DMS79 treated with DMSO at 0.1 percent for 48 hours (cell line): ENCODE measurements at regions not wholly inside any gene's neighbourhood (a gene's known extent, or its start where the extent isn't known, plus 50 kb on each side); places are given as distances from the start of the nearest gene placed in this dataset.

Experiments used
- DNase-seq: peaks from one replicate; lab custom pipeline; 2025; lab: John Stamatoyannopoulos, UW

DNA sequence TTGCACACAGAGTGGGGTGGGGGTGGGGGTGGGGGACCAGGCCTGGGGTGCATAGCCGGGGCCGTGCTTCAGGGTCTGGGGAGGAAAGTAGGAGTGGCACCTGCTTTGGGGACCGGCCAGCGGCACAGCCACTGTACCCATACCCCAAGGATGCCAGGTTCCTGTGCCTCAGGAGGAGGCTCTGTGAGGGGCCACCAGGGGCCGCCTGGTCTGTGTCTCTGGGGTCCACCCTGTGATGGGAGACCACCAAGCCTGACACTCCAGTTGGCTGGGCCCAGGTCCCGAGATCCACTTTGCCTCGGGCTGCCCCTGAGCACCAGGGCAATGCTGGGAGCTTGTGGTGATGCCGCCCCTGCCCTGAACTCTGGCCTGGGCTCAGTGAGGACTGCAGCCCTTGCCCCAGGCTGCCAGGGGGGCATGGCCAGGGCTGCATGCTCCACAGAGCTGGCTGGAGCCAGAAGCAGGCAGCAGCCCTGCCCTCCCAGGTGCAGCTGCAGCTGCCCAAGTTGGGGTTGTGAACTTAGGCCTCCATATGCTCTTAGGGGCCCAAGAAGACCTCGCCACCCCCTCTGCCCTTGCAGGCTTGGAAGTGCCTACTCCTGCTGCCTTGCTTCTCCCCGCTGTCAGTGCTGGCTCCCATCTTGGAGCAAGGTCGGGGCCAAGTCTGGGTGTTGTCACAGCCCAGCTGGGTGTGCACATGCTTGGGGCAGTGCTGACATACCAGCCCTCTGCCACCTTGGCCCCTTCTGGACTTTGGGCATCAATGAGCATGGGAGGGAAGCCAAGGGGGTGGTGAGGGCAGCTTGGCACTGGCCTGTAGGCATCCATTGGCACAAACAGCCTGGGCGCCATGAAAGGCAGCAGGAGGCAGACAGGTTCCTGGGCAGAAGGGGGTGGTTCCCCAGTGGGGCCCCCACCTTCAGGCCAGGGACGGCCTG, 123.3 kb upstream of the THY1 start:
- DNase-seq, result no peak

DNA sequence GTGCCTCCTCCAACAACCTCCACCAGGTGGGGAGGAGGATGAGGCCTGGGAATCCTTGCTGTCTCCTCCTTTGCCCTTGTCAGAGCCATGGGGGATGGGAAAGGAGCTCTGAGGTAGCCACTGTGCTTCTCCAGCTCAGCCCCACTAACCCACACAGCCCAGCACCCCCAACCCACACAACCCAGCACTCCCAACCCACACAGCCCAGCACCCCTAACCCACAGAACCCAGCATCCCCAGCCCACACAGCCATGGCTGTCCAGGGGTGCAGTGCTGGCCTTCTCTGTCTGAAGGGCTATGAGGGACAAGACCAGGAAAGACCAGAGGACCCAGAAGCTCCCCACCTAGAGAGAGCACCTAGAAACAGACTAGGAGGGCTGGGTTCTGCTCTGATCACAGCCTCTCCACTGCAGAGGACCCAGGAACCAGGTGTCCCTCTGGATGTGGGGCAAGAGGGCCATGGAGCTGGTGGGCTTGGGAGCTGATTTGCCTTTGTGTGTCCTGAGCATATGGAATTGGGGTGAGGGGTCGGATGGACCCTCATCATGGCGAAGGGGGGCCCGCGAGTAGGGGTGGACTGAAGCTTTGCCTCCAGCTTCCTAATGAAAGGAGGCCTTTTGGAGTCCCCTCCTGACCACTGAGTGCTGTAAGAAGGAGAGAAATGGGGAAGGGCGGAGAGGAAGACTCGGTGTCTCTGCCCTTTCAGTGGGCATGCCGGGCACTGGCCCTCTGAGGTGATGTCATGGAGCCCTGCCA, 117.6 kb upstream of the THY1 start:
- no peak for DNase-seq

DNA sequence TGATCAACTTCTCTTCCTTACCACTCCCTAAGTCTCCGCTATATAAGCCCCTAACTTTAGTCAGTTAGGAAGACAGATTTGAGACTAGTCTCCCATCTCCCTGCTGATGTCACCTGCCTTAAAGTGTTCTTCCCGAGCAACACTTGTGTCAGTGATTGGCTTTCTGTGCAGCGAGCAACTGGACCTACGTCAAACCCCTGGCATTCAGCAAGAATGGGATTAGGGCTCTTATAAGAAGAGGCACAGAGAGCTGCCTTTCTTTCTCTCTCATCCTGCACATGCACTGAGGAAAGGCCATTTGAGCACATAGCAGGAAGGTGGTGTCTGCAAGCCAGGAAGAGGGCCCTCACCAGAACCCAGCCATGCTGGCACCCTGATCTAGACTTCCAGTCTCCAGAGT, 116.6 kb upstream of the THY1 start:
- DNase-seq, result no peak

DNA sequence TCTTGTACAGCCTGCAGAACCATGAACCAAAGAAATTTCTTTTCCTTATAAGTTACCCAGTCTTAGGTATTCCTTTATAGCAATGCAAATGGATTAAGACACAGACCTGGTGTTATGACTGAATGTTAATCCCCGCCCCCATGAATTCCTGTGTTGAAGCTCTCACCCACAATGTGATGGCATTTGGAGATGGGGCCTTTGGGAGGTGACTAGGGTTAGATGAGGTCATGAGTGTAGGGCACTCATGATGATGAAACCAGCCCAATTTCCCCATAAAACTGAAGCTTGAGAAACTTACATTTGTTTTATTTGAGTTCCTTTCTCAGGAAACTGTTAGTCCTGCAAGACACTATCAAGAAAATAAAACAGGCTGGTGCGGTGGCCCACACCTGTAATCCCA, 115.8 kb upstream of the THY1 start:
- DNase-seq, result no peak

DNA sequence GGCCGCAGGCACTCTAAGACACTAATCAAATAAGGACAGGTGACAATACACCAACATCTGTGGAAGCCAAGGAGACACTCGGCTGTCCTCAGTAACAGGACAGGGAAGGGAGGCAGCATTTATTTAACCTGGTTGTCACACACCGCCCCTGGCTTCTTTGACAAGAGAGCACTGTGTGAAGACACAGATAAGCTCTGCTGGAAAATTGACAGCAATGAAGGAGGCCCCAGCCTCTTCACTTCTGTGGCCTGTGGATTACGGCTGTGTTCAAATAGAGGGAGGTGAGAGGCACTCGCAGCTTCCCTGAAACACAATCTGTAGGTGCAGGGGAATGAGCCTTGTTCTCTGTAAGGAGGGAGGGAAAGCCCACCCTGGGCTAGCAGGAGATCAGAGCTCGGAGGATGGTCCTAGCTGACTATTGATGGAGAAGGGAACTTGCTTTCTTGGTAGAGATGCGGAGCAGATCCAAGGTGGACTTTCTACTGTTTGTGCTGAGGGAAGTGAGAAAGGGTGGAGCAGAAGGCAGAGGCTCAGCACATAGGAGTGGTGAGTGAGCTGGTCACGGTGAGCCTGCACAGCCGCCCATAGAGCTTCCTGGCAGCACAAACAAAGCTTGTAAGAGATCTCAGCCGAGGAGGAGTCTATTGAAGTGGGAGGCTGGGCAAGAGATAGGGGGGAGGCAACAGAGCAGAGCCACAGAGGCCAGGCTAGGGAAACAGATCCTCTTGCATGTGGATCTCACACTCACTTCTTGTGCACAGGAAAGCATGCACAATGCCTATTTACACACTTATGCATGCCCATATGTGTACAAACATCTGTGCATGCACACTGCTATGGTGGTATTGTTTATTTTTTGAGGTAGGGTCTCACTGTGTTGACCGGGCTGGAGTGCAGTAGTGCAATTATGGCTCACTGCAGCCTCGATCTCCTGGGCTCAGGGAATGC, 114.6 kb upstream of the THY1 start:
- no peak for DNase-seq

DNA sequence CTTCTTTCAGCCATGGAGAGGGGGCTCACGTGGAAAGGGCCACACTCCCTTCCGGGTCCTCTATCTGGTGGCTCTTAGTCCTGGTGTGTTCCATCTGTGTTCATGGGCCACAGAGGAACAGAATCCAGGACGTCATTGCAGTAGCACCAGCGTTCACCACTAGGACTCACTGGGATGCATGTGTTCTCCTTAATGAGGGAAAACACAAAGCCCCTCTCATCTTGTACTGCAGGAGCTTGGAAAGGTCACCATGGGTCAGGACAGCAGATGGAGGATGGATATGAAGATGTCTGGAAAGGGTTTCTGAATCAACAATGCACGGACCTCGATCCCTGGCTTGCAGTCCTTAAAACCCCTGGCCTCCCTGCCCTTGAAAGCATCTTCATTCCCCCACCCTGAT, 113.8 kb upstream of the THY1 start:
- no peak for DNase-seq

DNA sequence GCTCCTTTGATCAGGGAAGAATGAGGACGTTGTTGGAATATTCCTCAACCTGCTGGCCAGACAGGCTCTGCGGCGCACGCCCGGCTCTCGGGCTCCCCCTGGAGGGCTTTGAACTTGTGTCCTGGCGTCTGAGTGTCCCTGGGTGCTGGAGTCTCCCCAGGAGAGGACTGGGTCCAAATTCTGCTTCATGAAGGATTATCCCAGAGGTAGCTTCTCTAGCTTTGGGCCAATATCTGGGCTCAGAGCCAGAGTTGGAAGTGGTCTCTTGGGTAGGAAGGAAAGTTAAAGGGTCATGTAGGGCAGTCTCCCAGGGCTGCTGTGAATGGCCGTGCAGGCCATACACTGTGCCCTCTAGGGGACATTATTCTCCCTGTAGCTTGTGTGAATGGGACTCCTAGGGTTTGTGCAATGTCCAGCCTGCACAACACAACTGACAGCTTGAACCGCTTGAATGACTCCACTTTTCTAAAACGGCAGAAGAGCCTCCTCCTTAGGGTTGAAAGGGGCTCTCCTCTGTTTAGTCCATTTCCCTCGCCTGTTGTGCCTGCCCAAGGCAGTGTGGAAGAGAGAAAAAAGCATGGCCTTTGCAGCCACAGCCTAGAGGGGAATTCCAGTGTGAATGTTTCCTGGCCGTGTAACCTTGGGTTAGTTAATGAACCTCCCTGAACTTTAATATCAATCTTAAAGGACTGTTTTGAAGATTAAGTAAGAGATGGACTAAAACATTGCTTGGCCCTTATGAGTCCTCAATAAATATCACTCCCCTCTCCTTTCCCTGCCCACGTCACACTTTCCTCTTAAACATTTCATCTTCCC, 111.2 kb upstream of the THY1 start:
- DNase-seq, result peak; percentile 51

DNA sequence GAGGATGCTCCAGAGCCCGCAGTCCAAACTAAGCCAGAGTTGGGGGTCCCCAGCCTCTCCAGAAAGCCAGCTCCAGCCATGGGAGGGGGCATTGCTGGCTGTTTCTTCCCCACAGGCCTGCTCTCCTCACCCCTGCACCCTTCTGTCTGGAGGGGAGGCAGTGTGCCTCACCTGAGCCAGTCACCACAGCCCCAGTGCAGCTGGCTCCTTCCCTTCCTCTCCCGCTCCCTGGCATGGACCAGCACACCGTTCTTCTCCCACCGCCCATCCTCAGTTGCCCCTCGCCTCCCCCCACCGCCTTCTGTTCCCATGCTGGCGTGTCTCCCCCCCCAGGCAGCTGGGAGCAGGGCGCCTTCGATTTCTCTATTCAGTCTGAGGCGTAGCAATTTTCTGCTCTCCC, 110.5 kb upstream of the THY1 start:
- DNase-seq, result no peak

DNA sequence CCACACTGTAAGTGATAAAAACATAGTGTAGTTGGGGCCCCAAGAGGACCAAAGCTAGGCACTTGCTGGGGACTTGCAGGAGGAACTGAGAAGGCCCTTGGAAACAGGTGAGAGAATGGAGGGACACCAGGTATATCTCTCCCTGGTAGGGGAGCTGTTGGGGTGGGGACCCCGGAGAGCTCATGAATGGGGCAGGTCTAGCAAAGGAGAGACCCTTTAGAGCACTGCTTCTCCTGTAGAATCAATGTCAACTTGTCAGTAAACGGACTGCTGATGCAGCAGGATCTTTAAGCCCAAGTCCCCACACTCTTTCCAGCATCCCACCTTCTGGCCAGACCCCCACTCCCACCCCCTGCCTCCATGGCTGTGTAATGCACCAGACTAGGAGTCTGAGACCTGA, 109.6 kb upstream of the THY1 start:
- DNase-seq, result no peak

DNA sequence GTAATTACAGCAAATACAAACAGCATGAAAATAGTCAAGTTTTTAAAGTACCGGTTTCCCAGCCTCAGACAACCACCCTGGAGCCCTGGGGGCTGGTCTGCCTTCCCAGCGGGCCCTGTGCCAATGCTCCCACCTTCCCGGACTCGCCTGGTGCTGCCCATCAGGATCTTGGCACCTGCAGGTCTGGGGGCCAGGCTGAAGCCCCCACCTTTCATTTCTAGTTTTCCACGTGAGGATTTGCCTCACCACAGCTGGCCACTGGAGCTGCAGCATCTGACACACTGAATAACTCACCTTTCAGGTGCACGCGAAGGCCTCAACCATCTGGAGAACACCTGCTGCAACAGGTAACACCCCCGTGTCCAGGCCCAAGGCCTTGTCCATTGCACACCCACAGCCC, 108.7 kb upstream of the THY1 start:
- DNase-seq, result no peak

DNA sequence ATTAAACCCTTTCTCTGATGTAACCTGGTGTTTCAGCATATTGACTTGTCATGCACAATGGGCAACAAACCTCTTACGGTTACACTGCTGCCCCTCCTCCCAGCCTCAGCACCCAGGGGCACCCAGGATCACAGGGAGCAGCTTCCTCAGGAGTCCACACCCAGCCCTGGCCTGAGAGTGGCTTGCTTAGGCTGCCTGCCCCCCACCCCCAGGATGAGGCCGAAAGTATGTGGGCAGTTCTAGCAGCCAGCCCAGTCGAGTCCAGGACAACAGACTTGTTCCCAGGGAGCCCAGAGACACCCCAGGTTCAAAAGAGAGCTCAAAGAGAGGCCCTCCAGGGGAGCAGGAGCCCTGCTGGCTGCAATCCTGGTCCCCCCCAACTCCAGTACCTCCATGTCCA, 108.1 kb upstream of the THY1 start:
- DNase-seq, result no peak

DNA sequence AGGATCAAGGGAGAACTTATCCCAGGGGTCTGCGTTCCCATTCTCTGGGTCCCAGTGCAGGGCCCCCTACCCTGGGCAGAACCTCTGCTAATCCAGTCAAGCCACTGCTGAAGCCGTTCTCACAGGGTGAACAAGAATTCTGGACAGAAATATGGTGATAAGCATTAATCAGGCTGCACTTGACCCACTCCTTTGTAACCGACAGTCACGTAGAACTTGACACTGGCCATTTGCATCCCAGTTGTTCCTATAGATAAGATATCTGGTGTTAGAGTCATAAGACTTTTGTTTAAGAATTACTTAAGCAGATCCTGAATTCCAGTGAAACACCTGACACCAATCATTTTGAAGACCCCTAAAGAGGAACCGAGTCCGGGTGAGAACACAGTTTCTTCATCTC, 107.5 kb upstream of the THY1 start:
- DNase-seq, result no peak

DNA sequence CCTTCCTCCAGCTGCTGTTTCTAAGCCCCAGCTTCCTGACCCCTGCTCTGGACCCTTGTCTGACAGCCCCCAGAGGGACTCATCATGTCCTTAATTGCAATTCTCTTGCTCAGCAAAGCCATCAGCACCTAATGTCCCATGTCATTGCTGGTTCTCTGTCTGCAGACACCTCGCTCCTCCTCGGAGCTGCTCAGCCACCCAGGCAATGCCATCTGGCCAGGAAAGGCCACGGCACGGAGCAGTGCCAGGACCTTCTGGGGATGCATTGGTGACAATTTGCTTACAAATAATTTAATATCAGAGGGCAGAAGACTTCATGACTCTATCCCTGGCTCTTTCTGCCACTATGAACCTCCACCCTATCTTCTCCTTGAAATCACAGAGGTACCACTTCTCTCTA, 107.0 kb upstream of the THY1 start:
- DNase-seq, result no peak

DNA sequence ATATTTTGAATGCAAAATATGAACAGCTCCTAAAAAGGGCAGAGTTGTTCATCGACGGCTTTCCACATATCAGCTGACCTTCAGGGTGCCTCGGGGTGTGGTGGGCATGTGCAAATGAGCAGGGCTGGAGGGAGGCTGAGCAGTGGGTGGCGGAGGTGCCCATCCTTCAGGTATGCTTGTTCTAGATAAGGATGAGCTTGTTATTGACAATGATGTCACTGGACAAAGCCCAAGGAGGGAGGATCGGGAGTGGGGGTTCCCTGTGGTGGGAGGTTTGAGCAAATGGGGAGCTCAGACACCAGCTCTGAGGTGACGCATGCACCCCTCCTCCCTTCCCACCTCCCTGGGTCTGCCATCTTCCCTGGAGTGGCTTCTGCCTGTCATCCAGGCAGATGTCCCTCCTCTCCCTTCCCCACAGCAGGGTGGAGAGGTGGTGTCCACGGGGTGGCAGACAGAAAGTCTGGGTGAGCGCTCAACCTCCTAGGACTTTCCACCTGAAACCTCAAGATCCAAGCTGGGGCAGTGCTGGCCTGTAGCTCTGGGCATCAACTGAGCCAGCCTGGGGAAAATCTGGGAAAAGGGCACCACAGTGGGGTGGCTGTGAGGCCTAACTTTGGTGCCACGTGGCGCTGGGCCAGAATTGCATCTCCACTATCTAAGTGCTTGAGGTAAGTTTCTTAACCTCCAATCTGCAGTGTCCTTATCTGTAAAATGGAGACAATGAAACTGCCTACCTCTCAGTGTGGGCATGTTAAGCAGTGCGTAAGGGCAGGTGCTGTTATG, 106.3 kb upstream of the THY1 start:
- DNase-seq, result no peak

DNA sequence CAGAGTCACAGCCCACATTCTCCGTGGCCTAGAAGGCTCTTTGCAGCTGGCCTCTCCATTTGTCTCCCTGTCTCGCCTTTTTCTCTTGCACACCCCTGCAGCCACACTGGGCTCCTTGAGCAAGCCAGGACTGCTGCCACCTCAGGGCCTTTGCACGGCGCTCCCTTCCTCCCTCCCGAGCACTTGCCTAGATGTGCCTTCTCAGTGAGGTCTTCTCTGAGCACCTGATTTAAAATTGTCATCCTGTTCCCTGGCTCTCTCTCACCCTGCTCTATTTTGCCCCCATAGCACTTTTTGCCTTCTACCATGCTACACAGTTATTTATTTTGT, 102.9 kb upstream of the THY1 start:
- no peak for DNase-seq

DNA sequence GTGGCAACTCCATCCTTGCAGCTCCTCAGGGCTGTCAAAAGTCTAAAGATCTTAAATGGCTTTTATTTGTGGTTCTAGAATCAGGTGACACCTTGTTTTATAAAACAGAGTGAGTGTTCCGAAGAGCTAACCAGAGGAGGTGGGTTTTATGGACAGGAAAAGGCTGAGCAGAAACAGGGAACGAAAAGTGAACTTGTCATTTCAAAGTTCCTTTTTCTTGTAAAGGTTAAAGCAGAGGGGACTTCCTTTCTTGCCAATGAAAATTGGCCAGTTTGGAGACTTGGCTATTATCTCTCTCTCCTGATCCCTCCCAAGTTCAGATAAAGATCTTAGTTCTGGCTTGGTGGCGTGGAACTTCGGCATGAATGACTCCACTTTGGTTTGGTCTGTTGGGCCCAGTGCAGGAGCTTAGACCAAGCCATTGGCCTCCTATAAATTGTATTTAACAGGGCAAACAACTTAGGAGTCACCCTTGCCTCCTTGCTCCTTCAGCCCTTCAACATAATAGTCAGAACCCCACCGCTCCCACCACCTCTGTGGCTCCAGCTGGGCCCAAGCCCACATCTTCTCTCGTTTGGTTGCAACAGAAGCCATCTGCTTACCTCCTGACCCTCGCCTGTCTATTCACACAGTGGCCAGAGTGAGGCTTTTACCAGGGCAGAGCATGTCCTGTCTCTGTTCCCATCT, 102.4 kb upstream of the THY1 start:
- DNase-seq, result no peak

DNA sequence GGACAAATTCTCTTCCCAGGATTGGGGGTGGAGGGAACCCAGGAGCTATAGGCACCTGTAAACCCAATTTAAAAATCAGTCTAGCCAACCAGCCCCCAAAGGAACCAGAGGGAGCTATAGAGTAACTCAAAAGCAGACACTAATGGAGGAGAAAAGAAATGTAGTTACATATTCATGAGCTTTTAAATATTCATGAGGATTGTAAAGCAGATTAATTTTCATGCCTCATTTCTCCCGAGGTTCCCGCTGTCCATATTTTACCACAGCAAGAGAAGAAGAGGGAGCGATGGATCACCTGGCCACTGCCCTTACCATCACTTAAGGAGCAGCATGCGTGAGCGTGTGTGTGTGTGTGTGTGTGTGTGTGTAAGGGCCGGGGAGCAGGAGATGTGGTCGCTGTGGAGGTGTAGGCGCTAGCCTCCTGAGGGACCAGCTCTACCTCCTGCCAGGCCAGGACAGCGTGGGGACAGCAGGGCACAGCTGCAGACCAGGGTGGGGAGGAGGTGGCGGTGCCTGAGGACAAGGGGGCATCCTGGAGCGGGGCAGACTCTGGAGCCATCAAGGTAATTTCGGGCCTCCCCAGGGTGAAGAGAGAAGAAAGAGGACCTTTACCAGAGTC, 100.7 kb upstream of the THY1 start:
- no peak for DNase-seq

DNA sequence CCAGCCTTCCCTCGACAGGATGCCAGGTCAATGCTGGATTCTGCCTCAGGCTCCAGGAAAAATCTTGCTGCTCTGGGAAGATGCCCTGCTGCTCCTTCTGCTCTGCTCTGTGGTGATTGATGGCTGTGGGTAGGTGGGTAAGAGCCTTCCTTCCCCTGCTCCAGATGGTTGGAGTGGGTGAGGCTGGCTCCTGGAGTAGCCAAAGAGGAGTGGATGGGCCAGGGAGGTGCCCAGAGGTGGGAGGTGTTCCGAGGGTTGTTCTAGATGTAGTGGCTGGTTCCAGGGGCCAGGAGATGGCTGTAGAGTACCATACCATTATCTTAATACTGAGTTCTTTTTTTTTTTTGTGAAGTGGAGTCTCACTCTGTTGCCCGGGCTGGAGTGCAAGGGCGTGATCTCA, 99.6 kb upstream of the THY1 start:
- DNase-seq, result no peak

DNA sequence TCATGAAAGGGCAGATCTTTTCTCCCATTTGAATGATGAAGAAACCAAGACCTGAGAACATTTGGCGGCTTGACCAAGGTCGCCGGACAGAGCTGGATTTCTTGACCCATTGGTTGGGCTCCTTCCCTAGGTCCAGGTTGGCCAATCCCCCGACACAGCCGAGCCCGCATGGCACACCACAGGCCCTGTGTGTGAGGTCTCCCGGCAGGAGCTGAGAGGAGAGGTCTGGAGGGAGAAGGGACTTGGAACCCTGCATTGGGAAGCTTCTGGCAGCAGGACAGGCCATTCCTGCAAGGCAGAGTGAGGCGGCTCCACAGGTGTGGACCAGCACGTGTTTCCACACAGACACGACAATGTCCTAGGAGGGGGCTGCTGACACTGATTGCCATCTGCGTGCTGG, 98.6 kb upstream of the THY1 start:
- no peak for DNase-seq

DNA sequence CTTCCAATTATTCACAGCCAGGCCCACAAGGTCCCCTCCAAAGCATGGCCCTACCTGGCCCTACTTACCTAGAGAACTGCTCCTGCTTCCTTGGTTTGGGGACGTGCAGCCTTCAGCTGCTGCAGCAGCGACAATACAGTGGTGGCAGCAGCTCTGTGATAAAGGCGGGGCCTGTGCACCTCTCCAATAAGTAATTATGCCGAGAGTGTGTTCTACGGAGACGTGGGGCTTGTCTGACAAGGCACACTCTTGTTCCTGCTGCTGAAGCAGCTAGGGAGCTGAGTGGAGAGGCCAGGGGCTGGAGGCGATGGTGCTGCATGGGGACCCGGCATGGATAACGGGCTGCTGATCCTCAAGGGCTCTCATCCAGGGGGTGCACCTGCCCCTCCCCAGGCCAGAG, 98.0 kb upstream of the THY1 start:
- DNase-seq, result peak; percentile 87
